VCaP (cell line): ENCODE measurements at regions not wholly inside any gene's neighbourhood (a gene's known extent, or its start where the extent isn't known, plus 50 kb on each side); places are given as distances from the start of the nearest gene placed in this dataset.

Experiments
- H3K27ac ChIP-seq: fragments of 450-650 bp; 2 replicates; pipeline ENCODE4 v1.5.1; 2017
- CTCF ChIP-seq: fragments of 450-650 bp; conservative IDR thresholded peaks from 2 replicates; pipeline ENCODE4 v1.5.1; 2017; ENCODE audit warnings: mild to moderate bottlenecking, moderate library complexity

GRCh38 chr16:27632216-27632615, 82.3 kb downstream of the KATNIP start:
- no peak for TF ChIP-seq CTCF
- no peak overlapping the region for H3K27ac ChIP-seq

GRCh38 chr16:27633221-27633620, 83.3 kb downstream of the KATNIP start:
- TF ChIP-seq CTCF: no peak
- H3K27ac ChIP-seq: no peak overlapping the region

GRCh38 chr16:27633721-27634120, 83.8 kb downstream of the KATNIP start:
- TF ChIP-seq CTCF: no peak
- H3K27ac ChIP-seq: no peak overlapping the region

GRCh38 chr16:27634779-27635178, 84.8 kb downstream of the KATNIP start:
- no peak overlapping the region for H3K27ac ChIP-seq
- TF ChIP-seq CTCF: no peak

GRCh38 chr16:27636453-27637240, 86.7 kb downstream of the KATNIP start:
- TF ChIP-seq CTCF: no peak
- no peak overlapping the region for H3K27ac ChIP-seq

- H3K27ac ChIP-seq: no peak overlapping the region
- TF ChIP-seq CTCF: no peak
Measured at GRCh38 chr16:27638833-27639560, 89.1 kb downstream of the KATNIP start.

GRCh38 chr16:27639561-27640276, 89.8 kb downstream of the KATNIP start:
- H3K27ac ChIP-seq: no peak overlapping the region
- TF ChIP-seq CTCF: peak; percentile 81
